B cell (primary cell): ENCODE measurements at regions not wholly inside any gene's neighbourhood (a gene's known extent, or its start where the extent isn't known, plus 50 kb on each side); places are given as distances from the start of the nearest gene placed in this dataset.

ENCODE experiments used
- EZH2 ChIP-seq: IDR thresholded peaks from 2 replicates; pipeline ENCODE4 v1.6.1; 2012; ENCODE audit warnings: borderline replicate concordance, low read depth, mild to moderate bottlenecking, moderate library complexity, low read length; ENCODE audit not compliant: insufficient read depth, poor library complexity, severe bottlenecking
- TF ChIP-seq, protein P1 (sequence below): fragments of 200-600 bp; IDR thresholded peaks from one replicate; pipeline ENCODE4 v1.8.0; 2022; ENCODE audit warnings: antibody characterized with exemption, mild to moderate bottlenecking

GRCh38 chr6:80771941-80772340 lies 665.5 kb downstream of the BCKDHB start:
- TF ChIP-seq, protein P1, sequence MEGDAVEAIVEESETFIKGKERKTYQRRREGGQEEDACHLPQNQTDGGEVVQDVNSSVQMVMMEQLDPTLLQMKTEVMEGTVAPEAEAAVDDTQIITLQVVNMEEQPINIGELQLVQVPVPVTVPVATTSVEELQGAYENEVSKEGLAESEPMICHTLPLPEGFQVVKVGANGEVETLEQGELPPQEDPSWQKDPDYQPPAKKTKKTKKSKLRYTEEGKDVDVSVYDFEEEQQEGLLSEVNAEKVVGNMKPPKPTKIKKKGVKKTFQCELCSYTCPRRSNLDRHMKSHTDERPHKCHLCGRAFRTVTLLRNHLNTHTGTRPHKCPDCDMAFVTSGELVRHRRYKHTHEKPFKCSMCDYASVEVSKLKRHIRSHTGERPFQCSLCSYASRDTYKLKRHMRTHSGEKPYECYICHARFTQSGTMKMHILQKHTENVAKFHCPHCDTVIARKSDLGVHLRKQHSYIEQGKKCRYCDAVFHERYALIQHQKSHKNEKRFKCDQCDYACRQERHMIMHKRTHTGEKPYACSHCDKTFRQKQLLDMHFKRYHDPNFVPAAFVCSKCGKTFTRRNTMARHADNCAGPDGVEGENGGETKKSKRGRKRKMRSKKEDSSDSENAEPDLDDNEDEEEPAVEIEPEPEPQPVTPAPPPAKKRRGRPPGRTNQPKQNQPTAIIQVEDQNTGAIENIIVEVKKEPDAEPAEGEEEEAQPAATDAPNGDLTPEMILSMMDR: no peak
- no peak for TF ChIP-seq EZH2
